ENCODE measurements at regions not wholly inside any gene's neighbourhood (a gene's known extent, or its start where the extent isn't known, plus 50 kb on each side); places are given as distances from the start of the nearest gene placed in this dataset.

DNA sequence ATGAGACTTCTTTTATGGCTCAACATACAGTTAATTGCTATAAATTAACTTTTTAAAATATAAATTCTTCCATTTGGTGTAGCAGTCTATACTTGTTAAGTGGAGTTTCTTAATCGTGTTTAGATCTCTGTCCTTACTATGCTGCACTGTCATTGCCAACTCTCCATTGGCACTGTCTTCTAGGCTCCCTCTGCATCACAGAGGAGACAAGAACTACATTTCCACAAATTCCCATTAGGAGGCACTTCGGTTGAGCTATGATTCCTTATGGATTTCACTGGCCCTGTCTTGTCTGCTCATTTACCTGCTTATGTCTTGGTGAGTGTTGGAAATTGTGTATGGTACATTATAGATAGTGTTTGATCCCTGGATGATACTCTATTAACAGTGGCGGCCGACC is 630.9 kb upstream of the ATXN7L3B start:
- TF ChIP-seq CTCF (IDR thresholded peaks at IDR 0.05) (no peak), ZFX (IDR thresholded peaks at IDR 0.05; ENCODE audit: borderline replicate concordance) (no peak)
- H3K27ac ChIP-seq, result peak overlapping the region; percentile 57

DNA sequence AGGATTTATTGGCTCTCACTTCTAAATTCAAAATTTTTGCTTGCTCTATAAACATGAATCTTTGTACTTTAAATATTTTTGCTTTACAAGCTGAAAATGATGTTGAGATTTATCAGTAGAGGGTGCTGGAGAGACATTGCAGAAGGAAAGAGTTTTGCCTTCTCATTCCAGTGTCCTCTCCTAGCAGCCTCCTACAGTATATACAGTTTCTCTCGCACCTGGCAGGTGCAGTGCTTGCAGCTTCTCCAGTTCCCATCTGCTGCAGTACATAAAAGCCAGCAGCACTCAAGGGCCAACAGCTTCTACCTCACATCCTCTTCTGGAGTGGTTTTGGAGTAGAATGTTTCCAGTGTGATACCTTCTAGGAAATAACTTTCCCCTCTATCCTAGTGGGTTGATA is 601.8 kb upstream of the ATXN7L3B start:
- peak overlapping the region; percentile 32; the same call in 1 of the 2 replicates for H3K27ac ChIP-seq

DNA sequence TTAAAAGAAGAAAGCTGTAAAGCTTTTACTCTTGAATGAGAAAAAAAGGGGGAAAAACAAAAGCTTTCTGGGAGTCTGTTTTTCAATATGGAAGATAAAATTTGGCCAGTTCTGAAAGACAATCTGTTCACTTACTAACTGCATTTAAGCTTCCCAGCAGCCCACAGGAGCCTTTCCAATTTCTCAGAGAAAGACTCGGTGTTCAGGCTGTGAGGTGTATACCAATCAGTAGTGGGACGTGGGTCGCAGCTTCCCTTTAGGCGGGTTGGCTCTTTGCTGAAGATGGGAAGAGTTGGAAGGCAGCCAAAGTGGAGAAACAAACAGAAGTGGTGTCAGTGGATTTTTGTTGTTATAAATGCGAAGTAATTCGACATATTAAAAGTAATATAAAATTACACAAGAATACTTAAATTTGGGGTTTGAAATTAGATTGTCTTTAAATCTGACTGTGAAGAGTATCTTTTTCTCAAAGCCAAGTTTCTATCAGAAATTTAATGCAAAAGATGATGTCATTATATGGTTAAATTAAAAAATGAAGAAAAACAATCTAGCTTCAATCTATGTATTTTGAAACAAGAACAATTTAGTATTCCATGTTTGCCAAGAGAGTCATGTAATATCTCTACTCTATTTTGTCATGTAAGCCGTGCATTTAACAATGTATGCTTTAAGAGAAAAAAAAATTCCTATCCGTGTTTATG is 590.2 kb upstream of the ATXN7L3B start:
- TF ChIP-seq CTCF (IDR thresholded peaks at IDR 0.05), result no peak
- no peak for TF ChIP-seq ZFX (IDR thresholded peaks at IDR 0.05; ENCODE audit: borderline replicate concordance)
- H3K27ac ChIP-seq, result no peak overlapping the region

More for the DNA sequence above, 601.8 kb upstream of the ATXN7L3B start:
- peak; percentile 87 for TF ChIP-seq CTCF (IDR thresholded peaks at IDR 0.05)
- TF ChIP-seq ZFX (IDR thresholded peaks at IDR 0.05; ENCODE audit: borderline replicate concordance), result no peak

DNA sequence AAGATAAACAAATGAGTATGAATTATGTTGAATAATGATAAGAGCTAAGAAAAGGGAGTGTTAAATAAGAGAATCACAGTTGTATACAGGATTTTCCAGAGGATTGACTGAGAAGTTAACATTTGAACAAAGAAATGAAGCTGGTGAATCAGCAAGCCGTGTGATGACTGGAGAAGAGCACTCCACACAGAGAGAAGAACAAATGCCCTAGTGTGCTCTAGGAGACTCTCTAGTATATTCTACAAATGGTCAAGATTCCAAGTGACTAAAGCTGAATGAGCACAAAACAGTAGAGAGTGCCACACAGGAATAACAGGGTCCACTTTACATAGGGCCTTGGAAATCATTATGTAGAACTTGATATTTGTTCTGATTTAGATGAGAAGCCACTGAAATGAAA is 587.1 kb upstream of the ATXN7L3B start:
- no peak overlapping the region for H3K27ac ChIP-seq
- TF ChIP-seq ZFX (IDR thresholded peaks at IDR 0.05; ENCODE audit: borderline replicate concordance) (no peak), CTCF (IDR thresholded peaks at IDR 0.05) (no peak)

- H3K27ac ChIP-seq, result no peak overlapping the region
- TF ChIP-seq ZFX (IDR thresholded peaks at IDR 0.05; ENCODE audit: borderline replicate concordance) (no peak), CTCF (IDR thresholded peaks at IDR 0.05) (no peak)
Measured at GRCh38 chr12:73951956-73952703, 585.5 kb upstream of the ATXN7L3B start.

- no peak overlapping the region for H3K27ac ChIP-seq
- TF ChIP-seq CTCF (IDR thresholded peaks at IDR 0.05), result no peak
Measured at GRCh38 chr12:73964641-73965040, 573.0 kb upstream of the ATXN7L3B start.

- no peak overlapping the region for H3K27ac ChIP-seq
- TF ChIP-seq ZFX (IDR thresholded peaks at IDR 0.05; ENCODE audit: borderline replicate concordance) (no peak), CTCF (IDR thresholded peaks at IDR 0.05) (no peak)
Measured at GRCh38 chr12:73973486-73973885, 564.1 kb upstream of the ATXN7L3B start.
